A549 (cell line): ENCODE measurements at regions not wholly inside any gene's neighbourhood (a gene's known extent, or its start where the extent isn't known, plus 50 kb on each side); places are given as distances from the start of the nearest gene placed in this dataset.

Experiments used
- ATAC-seq, 2 experiments: fragments of 200-7000 bp in 1 of 2; fragments of >200 bp in 1 of 2; cut with Nextera tagmentation in 1 of 2; cut with Tn5 transposase in 1 of 2; 3 replicates each; pipeline versions ENCODE4 v1.8.0 to v1.9.1; 2018 to 2020; ENCODE audit warnings: mild to moderate bottlenecking in 1 of 2, moderate library complexity in 1 of 2
- CTCF ChIA-PET: fragments of 300-600 bp; sonication (Branson Sonifier 250); formaldehyde crosslinking; extraction: SDS; loops from one replicate; lab custom pipeline; 2021; ENCODE audit warnings: antibody characterized with exemption, inconsistent platforms; lab: Yijun Ruan, JAX
- POLR2A ChIA-PET: fragments of 350-600 bp; formaldehyde crosslinking; extraction: SDS; loops from one replicate; lab custom pipeline; 2021; ENCODE audit warnings: antibody characterized with exemption, inconsistent platforms; lab: Yijun Ruan, JAX
- DNase-seq, 2 experiments: peaks; one replicate each; pipeline versions ENCODE4 v3.0.0 to v3.0.0-alpha.2; 2011 to 2016; ENCODE audit warnings: low read depth in 1 of 2, low spot score in 1 of 2
- FAIRE-seq: peaks from 2 replicates; lab custom pipeline; 2011; peaks lifted over from hg19 to GRCh38; lab: Jason Lieb, UNC
- H3K27ac ChIP-seq, 2 experiments: fragments of >200 bp; sonication (Bioruptor Twin); formaldehyde crosslinking; 3 replicates each; pipeline ENCODE4 v1.5.1; 2016 to 2017
- H3K4me1 ChIP-seq: fragments of >200 bp; sonication (Bioruptor Twin); formaldehyde crosslinking; 3 replicates; pipeline ENCODE4 v1.6.1; 2016
- H3K4me2 ChIP-seq: fragments of >200 bp; sonication (Bioruptor Twin); formaldehyde crosslinking; 3 replicates; pipeline ENCODE4 v1.6.1; 2016
- H3K4me3 ChIP-seq: fragments of >200 bp; sonication (Bioruptor Twin); formaldehyde crosslinking; 3 replicates; pipeline ENCODE4 v1.5.1; 2016
- H3K9me3 ChIP-seq: fragments of >200 bp; sonication (Bioruptor Twin); formaldehyde crosslinking; 3 replicates; pipeline ENCODE4 v1.6.1; 2016
- CBX2 ChIP-seq: fragments of 200-600 bp; sonication (generic); IDR thresholded peaks from 2 replicates; pipeline ENCODE4 v1.6.1; 2016; ENCODE audit warnings: low read depth, mild to moderate bottlenecking, borderline replicate concordance
- CBX8 ChIP-seq: fragments of 200-600 bp; sonication (generic); IDR thresholded peaks from 2 replicates; pipeline ENCODE4 v1.6.1; 2016
- CHD2 ChIP-seq: fragments of 150-350 bp; IDR thresholded peaks from 2 replicates; pipeline ENCODE4 v1.6.1; 2014; ENCODE audit warnings: low read length; ENCODE audit not compliant: partially characterized antibody
- EHF ChIP-seq: fragments of 250-450 bp; sonication (Bioruptor Pico); IDR thresholded peaks from 2 replicates; pipeline ENCODE4 v1.5.0; 2020; ENCODE audit warnings: mild to moderate bottlenecking
- EP300 ChIP-seq, 2 experiments: fragments of >200 bp; sonication (Bioruptor Twin); formaldehyde crosslinking; IDR thresholded peaks; 2 replicates in 1 of 2; 3 replicates in 1 of 2; pipeline ENCODE4 v1.6.1; 2016 to 2017
- ESRRA ChIP-seq: fragments of 150-350 bp; IDR thresholded peaks from 2 replicates; pipeline ENCODE4 v1.6.1; 2014; ENCODE audit warnings: mild to moderate bottlenecking, low read length, borderline replicate concordance
- FOSB ChIP-seq: fragments of 250-450 bp; sonication (Bioruptor Pico); IDR thresholded peaks from 2 replicates; pipeline ENCODE4 v1.5.0; 2020; ENCODE audit warnings: mild to moderate bottlenecking, moderate library complexity
- FOXS1 ChIP-seq: fragments of 250-450 bp; sonication (Bioruptor Pico); IDR thresholded peaks from 2 replicates; pipeline ENCODE4 v1.5.0; 2020; ENCODE audit warnings: mild to moderate bottlenecking, moderate library complexity
- GATA3 ChIP-seq: IDR thresholded peaks from 2 replicates; pipeline ENCODE4 v1.6.1; 2012; ENCODE audit warnings: borderline replicate concordance
- HOXA7 ChIP-seq: fragments of 250-450 bp; sonication (Bioruptor Pico); IDR thresholded peaks from 2 replicates; pipeline ENCODE4 v1.5.0; 2020; ENCODE audit warnings: mild to moderate bottlenecking, moderate library complexity
- HOXB13 ChIP-seq: fragments of 250-450 bp; sonication (Bioruptor Pico); IDR thresholded peaks from 2 replicates; pipeline ENCODE4 v1.5.0; 2020; ENCODE audit warnings: low read depth, mild to moderate bottlenecking, moderate library complexity
- HOXB5 ChIP-seq: fragments of 250-450 bp; sonication (Bioruptor Pico); IDR thresholded peaks from 2 replicates; pipeline ENCODE4 v1.5.0; 2020; ENCODE audit warnings: mild to moderate bottlenecking, moderate library complexity
- KDM1A ChIP-seq: fragments of 200-600 bp; sonication (generic); IDR thresholded peaks from 2 replicates; pipeline ENCODE4 v1.6.1; 2016; ENCODE audit warnings: low read depth, mild to moderate bottlenecking
- KDM5A ChIP-seq: fragments of 200-600 bp; sonication (generic); IDR thresholded peaks from 2 replicates; pipeline ENCODE4 v1.6.1; 2016; ENCODE audit warnings: antibody characterized with exemption, mild to moderate bottlenecking
- MYC ChIP-seq: IDR thresholded peaks from 2 replicates; pipeline ENCODE4 v1.6.1; 2012; ENCODE audit warnings: mild to moderate bottlenecking, inconsistent platforms, low read length, improper control_type of control experiment, borderline replicate concordance
- NFE2L2 ChIP-seq: fragments of 150-350 bp; conservative IDR thresholded peaks from 2 replicates; pipeline ENCODE4 v1.6.1; 2014; ENCODE audit warnings: low read length
- NPAS2 ChIP-seq: fragments of 250-450 bp; sonication (Bioruptor Pico); IDR thresholded peaks from 2 replicates; pipeline ENCODE4 v1.8.0; 2022; ENCODE audit warnings: mild to moderate bottlenecking, moderate library complexity, borderline replicate concordance
- NR3C1 ChIP-seq: fragments of >200 bp; sonication (Bioruptor Twin); formaldehyde crosslinking; IDR thresholded peaks from 3 replicates; pipeline ENCODE4 v1.6.1; 2017
- POLR2A ChIP-seq: IDR thresholded peaks from 2 replicates; pipeline ENCODE4 v1.6.1; 2012; ENCODE audit warnings: mild to moderate bottlenecking, low read length
- RAD21 ChIP-seq, 2 experiments: fragments of >200 bp in 1 of 2; sonication (Bioruptor Twin) in 1 of 2; formaldehyde crosslinking in 1 of 2; IDR thresholded peaks in 1 of 2; conservative IDR thresholded peaks in 1 of 2; 2 replicates in 1 of 2; 3 replicates in 1 of 2; pipeline ENCODE4 v1.6.1; 2012 to 2018; ENCODE audit warnings: inconsistent platforms in 1 of 2
- RARB ChIP-seq: fragments of 250-450 bp; sonication (Bioruptor Pico); IDR thresholded peaks from 2 replicates; pipeline ENCODE4 v1.8.0; 2021; ENCODE audit warnings: mild to moderate bottlenecking, moderate library complexity
- SMC3 ChIP-seq: fragments of >200 bp; sonication (Bioruptor Twin); formaldehyde crosslinking; IDR thresholded peaks from 3 replicates; pipeline ENCODE4 v1.6.1; 2018; ENCODE audit warnings: inconsistent platforms
- SREBF2 ChIP-seq: fragments of 450-650 bp; IDR thresholded peaks from 2 replicates; pipeline ENCODE4 v1.6.1; 2014; ENCODE audit warnings: mild to moderate bottlenecking, moderate library complexity
- TP53 ChIP-seq: fragments of 250-450 bp; sonication (Bioruptor Pico); IDR thresholded peaks from 2 replicates; pipeline ENCODE4 v1.5.0; 2021; ENCODE audit warnings: mild to moderate bottlenecking, moderate library complexity
- ZC3H11A ChIP-seq: fragments of 450-650 bp; IDR thresholded peaks from 2 replicates; pipeline ENCODE4 v1.6.1; 2014; ENCODE audit warnings: antibody characterized with exemption, mild to moderate bottlenecking
- ZFP36 ChIP-seq: fragments of 450-650 bp; IDR thresholded peaks from 2 replicates; pipeline ENCODE4 v1.6.1; 2014; ENCODE audit warnings: borderline replicate concordance; ENCODE audit not compliant: partially characterized antibody
- ZNF302 ChIP-seq: fragments of 250-450 bp; sonication (Bioruptor Pico); IDR thresholded peaks from 2 replicates; pipeline ENCODE4 v1.9.0; 2021; ENCODE audit warnings: inconsistent platforms, mild to moderate bottlenecking, moderate library complexity
- ZSCAN20 ChIP-seq: fragments of 250-450 bp; sonication (Bioruptor Pico); IDR thresholded peaks from 2 replicates; pipeline ENCODE4 v1.8.0; 2022; ENCODE audit warnings: mild to moderate bottlenecking, moderate library complexity
- WGBS: methylation state at CpG from one replicate; pipeline ENCODE4 v1.1.6; 2017; ENCODE audit errors: missing lambda C conversion rate; 5-methylcytosine and 5-hydroxymethylcytosine counted together
- TF ChIP-seq, protein P1 (sequence below): IDR thresholded peaks from 2 replicates; pipeline ENCODE4 v1.6.1; 2012
- TF ChIP-seq, protein P2 (sequence below): IDR thresholded peaks from 2 replicates; pipeline ENCODE4 v1.6.1; 2012; ENCODE audit warnings: low read depth, borderline replicate concordance
- TF ChIP-seq, protein P3 (sequence below): fragments of 250-450 bp; sonication (Bioruptor Pico); IDR thresholded peaks from 2 replicates; pipeline ENCODE4 v1.5.0; 2020; ENCODE audit warnings: low read depth, mild to moderate bottlenecking, moderate library complexity
- TF ChIP-seq, protein P4 (sequence below): fragments of >200 bp; sonication (Bioruptor Twin); formaldehyde crosslinking; IDR thresholded peaks from 3 replicates; pipeline ENCODE4 v1.5.1; 2016

DNA sequence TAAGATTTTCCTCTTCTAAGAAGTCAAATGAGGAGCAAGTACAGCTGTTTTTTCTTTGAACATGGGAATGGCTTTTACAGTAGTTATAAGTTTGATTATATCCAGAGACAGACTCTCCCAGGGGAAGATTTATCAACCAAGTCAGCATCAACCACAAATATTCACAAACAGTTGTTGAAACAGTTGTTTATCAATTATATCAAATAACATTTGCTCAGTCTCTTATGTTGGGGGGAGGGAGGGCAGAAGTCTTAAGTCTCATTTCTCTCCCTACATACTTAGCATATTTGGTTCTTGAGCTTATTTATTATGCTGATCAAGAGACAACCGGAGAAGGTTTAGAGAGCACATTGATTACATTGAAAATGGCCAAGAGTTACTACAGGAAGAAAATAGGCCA lies 110.1 kb downstream of the FBXO8 start (continued):
- TF ChIP-seq, protein P1, sequence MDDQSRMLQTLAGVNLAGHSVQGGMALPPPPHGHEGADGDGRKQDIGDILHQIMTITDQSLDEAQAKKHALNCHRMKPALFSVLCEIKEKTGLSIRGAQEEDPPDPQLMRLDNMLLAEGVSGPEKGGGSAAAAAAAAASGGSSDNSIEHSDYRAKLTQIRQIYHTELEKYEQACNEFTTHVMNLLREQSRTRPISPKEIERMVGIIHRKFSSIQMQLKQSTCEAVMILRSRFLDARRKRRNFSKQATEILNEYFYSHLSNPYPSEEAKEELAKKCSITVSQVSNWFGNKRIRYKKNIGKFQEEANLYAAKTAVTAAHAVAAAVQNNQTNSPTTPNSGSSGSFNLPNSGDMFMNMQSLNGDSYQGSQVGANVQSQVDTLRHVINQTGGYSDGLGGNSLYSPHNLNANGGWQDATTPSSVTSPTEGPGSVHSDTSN = no peak
- no peak for TF ChIP-seq POLR2A
- TF ChIP-seq NPAS2 (CRISPR knock-in tag) = no peak
- no peak for TF ChIP-seq FOXS1 (CRISPR knock-in tag)
- TF ChIP-seq GATA3 = no peak
- TF ChIP-seq CHD2 = no peak
- TF ChIP-seq RAD21 (conservative IDR thresholded peaks at IDR 0.05 in 1 of 2, IDR thresholded peaks at IDR 0.05 in 1 of 2) = no peak
- TF ChIP-seq RARB (CRISPR knock-in tag) = no peak

DNA sequence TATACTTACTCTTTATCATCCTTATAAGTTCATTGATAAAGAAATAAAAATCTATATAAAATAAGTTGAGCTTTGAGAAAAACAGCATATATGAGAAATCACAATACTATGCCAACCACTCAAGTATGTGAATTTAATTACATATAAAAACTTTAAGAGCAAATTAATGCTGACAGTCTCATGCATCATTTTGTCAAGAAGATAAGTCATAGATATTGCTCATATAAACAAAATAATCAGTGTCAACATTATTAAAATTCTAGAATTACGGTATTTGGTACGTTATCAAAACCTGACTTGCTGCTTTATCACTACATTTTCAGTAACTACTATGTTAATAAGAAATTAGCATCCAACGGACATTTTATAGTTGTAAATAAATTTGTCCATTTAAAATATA lies 111.2 kb downstream of the FBXO8 start:
- Histone ChIP-seq H3K9me3 (no peaks in the 10 kb centered on the region), H3K4me2 (no peak overlapping the region), H3K4me1 (no peaks in the 10 kb centered on the region), H3K27ac (no peak overlapping the region), H3K4me3 (no peak overlapping the region)
- DNase-seq (no peak), FAIRE-seq (no peak), ATAC-seq (no peak)
- WGBS = 45% methylated on average over 3 of the region's 3 CpGs
- TF ChIP-seq CBX8 (no peak), FOSB (CRISPR knock-in tag) (no peak), ZC3H11A (no peak), HOXB5 (no peak), ESRRA (no peak), FOXS1 (CRISPR knock-in tag) (no peak), RAD21 (conservative IDR thresholded peaks at IDR 0.05 in 1 of 2, IDR thresholded peaks at IDR 0.05 in 1 of 2) (no peak), TP53 (CRISPR knock-in tag) (no peak), SMC3 (no peak), EHF (CRISPR knock-in tag) (no peak), KDM5A (no peak), CBX2 (no peak), EP300 (IDR thresholded peaks at IDR 0.05) (no peak), NFE2L2 (no peak), HOXA7 (CRISPR knock-in tag) (no peak), ZSCAN20 (CRISPR knock-in tag) (no peak), NR3C1 (no peak), SREBF2 (no peak)
- TF ChIP-seq, protein P2, sequence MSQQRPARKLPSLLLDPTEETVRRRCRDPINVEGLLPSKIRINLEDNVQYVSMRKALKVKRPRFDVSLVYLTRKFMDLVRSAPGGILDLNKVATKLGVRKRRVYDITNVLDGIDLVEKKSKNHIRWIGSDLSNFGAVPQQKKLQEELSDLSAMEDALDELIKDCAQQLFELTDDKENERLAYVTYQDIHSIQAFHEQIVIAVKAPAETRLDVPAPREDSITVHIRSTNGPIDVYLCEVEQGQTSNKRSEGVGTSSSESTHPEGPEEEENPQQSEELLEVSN = no peak
- CTCF ChIA-PET = no interaction called here
- POLR2A ChIA-PET = no interaction called here

DNA sequence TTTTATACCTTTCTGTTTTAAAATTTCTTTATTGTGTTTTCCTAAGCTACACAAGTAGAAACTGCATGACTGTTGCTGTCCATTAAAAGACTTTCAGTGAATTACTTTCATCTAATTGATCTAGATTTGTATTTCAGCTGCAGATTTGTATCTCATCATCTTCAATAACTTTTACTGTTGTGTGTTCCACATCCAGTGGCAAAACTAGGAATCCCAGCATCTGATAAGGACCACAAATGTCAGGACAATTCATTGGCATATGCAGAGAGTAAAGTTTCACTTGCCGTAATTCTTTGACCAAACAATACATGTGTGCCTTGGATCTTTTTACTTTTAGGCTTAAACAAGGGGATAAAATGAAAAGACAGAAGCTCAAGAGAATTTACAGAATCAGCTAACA lies 112.6 kb downstream of the FBXO8 start:
- no peak overlapping the region for H3K4me3 ChIP-seq
- ChIA-PET POLR2A (no interaction called here), CTCF (no interaction called here)
- H3K4me2 ChIP-seq = no peak overlapping the region
- ATAC-seq (no peak), DNase-seq (no peak), FAIRE-seq (no peak)
- 96% methylated on average over 1 of the region's 1 CpG for WGBS
- no peaks in the 10 kb centered on the region for H3K9me3 ChIP-seq
- no peaks in the 10 kb centered on the region for H3K4me1 ChIP-seq
- no peak overlapping the region for H3K27ac ChIP-seq
- no peak for TF ChIP-seq ZC3H11A

DNA sequence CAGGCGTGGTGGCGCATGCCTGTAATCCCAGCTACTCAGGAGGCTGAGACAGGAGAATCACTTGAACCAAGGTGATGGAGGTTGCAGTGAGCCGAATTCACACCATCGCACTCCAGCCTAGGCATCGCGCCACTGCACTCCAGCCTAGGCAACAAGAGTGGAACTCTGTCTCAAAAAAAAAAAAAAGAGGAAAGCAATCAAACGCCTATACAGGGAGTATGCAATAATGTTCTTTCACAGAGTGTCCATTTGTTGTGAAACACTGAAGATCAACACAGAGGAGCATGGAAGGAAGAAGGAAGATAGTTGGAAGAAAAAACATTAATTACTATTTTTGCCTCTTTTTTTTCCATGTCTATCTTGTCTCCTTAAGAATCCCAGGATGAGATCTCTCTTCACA lies 113.4 kb downstream of the FBXO8 start:
- WGBS = 83% methylated on average over 7 of the region's 7 CpGs
- Histone ChIP-seq H3K4me2 (no peak overlapping the region), H3K9me3 (no peaks in the 10 kb centered on the region), H3K4me1 (no peaks in the 10 kb centered on the region), H3K27ac (no peak overlapping the region), H3K4me3 (no peak overlapping the region)
- ChIA-PET POLR2A (no interaction called here), CTCF (no interaction called here)
- FAIRE-seq (no peak), DNase-seq (no peak), ATAC-seq (no peak)
- no peak for TF ChIP-seq ZNF302 (CRISPR knock-in tag)
- TF ChIP-seq HOXB13 (CRISPR knock-in tag) = no peak
- no peak for TF ChIP-seq MYC
- TF ChIP-seq SREBF2 = no peak
- no peak for TF ChIP-seq ZFP36
- TF ChIP-seq, protein P3, sequence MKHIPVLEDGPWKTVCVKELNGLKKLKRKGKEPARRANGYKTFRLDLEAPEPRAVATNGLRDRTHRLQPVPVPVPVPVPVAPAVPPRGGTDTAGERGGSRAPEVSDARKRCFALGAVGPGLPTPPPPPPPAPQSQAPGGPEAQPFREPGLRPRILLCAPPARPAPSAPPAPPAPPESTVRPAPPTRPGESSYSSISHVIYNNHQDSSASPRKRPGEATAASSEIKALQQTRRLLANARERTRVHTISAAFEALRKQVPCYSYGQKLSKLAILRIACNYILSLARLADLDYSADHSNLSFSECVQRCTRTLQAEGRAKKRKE (CRISPR knock-in tag) = no peak
- TF ChIP-seq, protein P4, sequence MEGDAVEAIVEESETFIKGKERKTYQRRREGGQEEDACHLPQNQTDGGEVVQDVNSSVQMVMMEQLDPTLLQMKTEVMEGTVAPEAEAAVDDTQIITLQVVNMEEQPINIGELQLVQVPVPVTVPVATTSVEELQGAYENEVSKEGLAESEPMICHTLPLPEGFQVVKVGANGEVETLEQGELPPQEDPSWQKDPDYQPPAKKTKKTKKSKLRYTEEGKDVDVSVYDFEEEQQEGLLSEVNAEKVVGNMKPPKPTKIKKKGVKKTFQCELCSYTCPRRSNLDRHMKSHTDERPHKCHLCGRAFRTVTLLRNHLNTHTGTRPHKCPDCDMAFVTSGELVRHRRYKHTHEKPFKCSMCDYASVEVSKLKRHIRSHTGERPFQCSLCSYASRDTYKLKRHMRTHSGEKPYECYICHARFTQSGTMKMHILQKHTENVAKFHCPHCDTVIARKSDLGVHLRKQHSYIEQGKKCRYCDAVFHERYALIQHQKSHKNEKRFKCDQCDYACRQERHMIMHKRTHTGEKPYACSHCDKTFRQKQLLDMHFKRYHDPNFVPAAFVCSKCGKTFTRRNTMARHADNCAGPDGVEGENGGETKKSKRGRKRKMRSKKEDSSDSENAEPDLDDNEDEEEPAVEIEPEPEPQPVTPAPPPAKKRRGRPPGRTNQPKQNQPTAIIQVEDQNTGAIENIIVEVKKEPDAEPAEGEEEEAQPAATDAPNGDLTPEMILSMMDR = no peak
- no peak for TF ChIP-seq KDM1A
